ENCODE measurements at regions not wholly inside any gene's neighbourhood (a gene's known extent, or its start where the extent isn't known, plus 50 kb on each side); places are given as distances from the start of the nearest gene placed in this dataset.

GRCh38 chr22:19637408-19638281 is 76.7 kb upstream of the SEPTIN5 start (continued):
- TF ChIP-seq L3MBTL2 (IDR thresholded peaks at IDR 0.05) (peak; percentile 52; the same call in 1 of the 2 replicates), ATF1 (CRISPR knock-in tag; IDR thresholded peaks at IDR 0.05) (0 out of 2 replicates have a peak, but pooled peaks have one; percentile 14), ATF1 (tag; IDR thresholded peaks at IDR 0.05) (no peak), MYNN (IDR thresholded peaks at IDR 0.05) (no peak), MYNN (CRISPR knock-in tag; IDR thresholded peaks at IDR 0.05) (0 out of 2 replicates have a peak, but pooled peaks have one; percentile 69), ZNF184 (CRISPR knock-in tag; IDR thresholded peaks at IDR 0.05) (0 out of 2 replicates have a peak, but pooled peaks have one; percentile 33), NKRF (IDR thresholded peaks at IDR 0.05; ENCODE audit: borderline replicate concordance) (no peak)
- TF ChIP-seq, protein P1, sequence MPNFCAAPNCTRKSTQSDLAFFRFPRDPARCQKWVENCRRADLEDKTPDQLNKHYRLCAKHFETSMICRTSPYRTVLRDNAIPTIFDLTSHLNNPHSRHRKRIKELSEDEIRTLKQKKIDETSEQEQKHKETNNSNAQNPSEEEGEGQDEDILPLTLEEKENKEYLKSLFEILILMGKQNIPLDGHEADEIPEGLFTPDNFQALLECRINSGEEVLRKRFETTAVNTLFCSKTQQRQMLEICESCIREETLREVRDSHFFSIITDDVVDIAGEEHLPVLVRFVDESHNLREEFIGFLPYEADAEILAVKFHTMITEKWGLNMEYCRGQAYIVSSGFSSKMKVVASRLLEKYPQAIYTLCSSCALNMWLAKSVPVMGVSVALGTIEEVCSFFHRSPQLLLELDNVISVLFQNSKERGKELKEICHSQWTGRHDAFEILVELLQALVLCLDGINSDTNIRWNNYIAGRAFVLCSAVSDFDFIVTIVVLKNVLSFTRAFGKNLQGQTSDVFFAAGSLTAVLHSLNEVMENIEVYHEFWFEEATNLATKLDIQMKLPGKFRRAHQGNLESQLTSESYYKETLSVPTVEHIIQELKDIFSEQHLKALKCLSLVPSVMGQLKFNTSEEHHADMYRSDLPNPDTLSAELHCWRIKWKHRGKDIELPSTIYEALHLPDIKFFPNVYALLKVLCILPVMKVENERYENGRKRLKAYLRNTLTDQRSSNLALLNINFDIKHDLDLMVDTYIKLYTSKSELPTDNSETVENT (CRISPR knock-in tag; IDR thresholded peaks at IDR 0.05), result peak; percentile 41
